Activated CD8-positive, alpha-beta memory T cell treated with anti-CD3 and anti-CD28 coated beads, Interleukin-2, amount 50 U/mL, for 48 hours (primary cell): ENCODE measurements at regions not wholly inside any gene's neighbourhood (a gene's known extent, or its start where the extent isn't known, plus 50 kb on each side); places are given as distances from the start of the nearest gene placed in this dataset.

Experiments
- DNase-seq: peaks from one replicate; pipeline ENCODE4 v3.0.0-alpha.2; 2020

DNA sequence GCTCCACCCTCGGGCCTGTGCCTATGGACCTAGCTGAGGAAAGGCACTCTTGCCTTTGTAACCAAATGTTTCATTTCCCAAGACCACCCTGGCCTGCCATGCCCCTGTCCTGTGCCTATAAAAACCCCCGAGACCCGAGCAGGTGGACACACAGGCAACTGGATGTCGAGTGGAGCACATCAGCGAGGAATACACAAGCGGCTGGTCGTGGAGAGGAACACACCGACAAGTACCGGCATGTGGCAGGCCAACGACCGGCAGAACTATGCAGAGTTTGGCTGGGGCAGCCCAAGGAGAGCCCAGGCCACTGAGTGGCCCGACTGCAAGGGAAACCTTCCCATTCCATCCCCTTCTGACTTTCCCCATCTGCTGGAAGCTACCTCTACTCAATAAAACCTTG lies 1963.8 kb upstream of the CELF4 start:
- DNase-seq = no peak

DNA sequence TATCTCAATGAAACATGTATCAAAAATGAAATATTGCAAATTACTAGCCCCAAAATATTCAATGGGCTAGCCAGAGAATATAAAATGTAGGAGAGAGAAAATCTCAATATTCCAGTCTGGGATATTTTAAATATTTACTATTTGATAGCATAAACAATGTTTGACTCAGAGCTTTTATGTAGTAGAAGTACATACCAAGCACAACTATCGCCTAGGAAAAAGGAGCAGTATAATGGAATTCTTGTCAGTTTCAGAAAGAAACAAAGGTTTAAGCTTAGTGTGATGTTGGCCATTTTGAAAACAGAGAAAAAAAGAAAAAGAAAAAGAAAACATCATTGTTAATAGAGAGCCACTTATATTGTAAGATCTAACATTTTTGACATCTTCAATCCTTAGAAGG lies 1961.9 kb upstream of the CELF4 start:
- no peak for DNase-seq

- DNase-seq = no peak
Measured at GRCh38 chr18:39524370-39524769, 1958.8 kb upstream of the CELF4 start.

GRCh38 chr18:39523281-39523680 lies 1957.7 kb upstream of the CELF4 start:
- DNase-seq = no peak

- DNase-seq = no peak
Measured at GRCh38 chr18:39521164-39521563, 1955.6 kb upstream of the CELF4 start.

- DNase-seq = no peak
Measured at GRCh38 chr18:39519741-39520140, 1954.1 kb upstream of the CELF4 start.

DNA sequence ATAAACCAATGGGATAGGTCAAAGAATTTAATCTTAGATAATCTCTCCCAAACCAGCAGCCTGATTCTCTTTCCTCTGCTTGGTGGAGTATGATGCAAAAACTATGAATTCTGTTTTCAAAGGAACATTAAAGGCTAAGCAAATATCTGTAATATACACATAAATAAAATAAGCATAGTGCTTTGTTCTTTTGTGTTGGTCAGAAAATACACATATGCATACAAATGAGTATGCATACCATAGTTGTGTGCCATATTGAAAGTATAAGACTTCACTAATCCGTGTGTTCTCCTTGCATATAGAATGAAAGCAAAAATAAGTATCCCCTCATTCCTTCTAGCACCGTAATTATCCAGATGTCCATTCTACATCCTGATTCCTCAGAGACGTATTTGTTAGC lies 1949.7 kb upstream of the CELF4 start:
- DNase-seq = no peak

GRCh38 chr18:39513186-39513585 lies 1947.6 kb upstream of the CELF4 start:
- no peak for DNase-seq

DNA sequence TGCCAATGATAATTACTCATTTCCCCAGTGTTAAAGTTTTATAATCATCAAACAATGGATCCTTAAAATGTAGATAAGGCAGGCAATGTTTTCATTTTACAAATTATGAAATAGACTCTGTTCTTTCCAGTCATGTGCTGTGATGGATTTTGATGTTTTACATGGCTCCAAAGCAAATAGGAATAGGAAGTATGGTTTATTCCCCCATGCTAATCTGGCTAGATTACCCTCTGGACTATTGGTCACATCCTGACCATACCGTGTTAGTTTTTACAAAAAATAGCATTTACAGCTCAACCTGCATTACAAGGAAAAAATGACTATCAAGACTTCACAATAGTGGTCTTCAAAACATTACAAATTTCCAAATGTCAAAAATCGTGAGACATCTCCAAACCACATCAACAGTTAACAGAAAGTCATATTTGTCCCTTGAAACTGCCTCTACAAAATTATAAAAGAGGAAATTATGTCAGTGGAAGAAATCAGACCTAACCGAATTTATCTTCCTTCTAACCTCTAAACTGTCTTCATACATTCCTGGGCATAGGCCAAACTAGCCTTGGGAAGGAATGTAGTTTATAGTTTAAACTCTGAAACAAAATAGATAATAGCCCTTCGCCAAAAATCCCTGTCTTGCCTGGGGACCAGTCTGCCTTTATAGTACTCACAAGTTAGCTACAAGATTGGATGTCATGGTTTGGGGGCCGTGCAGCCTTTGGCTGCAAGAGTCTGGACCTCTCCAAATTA lies 1941.2 kb upstream of the CELF4 start:
- DNase-seq = no peak

DNA sequence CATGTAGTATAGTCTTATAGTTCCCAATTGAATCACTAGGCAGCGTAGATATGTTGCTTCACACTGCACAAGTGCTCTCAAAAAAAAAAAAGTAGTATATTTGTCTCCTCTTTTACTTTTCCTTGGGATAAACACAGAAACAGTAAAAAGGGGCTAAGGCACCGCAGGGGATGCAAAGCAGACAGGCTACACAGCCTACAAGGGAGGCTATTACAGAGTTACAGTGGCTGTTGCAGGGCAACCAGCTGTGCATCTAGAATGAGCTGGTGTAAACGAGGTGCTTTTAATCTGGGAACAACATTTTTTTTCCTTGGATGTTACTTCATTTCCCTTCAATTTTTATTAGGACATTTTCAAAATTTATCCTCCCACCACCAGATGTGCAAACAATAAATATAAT lies 1934.7 kb upstream of the CELF4 start:
- DNase-seq = no peak

- no peak for DNase-seq
Measured at GRCh38 chr18:39497821-39498220, 1932.2 kb upstream of the CELF4 start.

- DNase-seq = no peak
Measured at GRCh38 chr18:39496986-39497385, 1931.4 kb upstream of the CELF4 start.

- no peak for DNase-seq
Measured at GRCh38 chr18:39494211-39494896, 1928.8 kb upstream of the CELF4 start.

GRCh38 chr18:39491408-39491807 lies 1925.8 kb upstream of the CELF4 start:
- DNase-seq = no peak

GRCh38 chr18:39489431-39489830 lies 1923.8 kb upstream of the CELF4 start:
- no peak for DNase-seq

DNA sequence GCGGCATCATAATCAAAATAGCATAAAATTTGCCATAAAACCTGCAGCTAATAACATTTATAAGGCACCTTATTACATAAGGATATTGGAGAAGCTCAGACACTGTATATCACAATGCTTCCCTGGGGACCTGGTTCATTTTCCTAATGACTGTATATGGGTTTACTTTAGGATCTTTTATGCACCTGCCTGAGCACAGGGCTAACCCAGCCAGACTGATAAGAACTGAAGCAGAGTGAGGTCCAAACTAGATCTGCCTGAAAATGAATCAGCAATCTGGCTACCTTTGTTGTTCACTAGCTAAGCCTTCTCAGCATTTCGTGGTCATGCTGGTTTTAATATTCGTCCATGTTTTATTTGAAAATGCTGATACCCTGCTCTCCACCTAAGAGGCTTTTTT lies 1922.3 kb upstream of the CELF4 start:
- DNase-seq = no peak

DNA sequence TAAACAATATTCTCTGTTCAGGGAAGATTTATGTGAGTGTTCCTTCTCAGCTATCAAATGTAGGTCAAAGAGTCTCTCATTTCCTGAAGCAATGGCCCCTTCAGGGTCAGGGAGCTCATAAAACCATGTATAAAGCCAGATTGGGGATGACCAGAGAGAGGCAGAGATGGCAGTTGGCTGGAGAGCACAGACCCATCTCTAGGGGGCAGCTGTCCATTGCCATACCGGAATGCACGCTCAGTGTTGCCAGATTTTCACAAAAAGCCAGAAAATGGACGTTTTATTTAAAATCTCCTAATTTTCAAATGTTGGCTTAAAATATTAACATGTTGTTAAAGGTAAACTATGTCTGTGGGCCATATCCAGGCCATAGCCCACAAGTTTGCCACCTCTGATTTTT lies 1920.7 kb upstream of the CELF4 start:
- DNase-seq = no peak

DNA sequence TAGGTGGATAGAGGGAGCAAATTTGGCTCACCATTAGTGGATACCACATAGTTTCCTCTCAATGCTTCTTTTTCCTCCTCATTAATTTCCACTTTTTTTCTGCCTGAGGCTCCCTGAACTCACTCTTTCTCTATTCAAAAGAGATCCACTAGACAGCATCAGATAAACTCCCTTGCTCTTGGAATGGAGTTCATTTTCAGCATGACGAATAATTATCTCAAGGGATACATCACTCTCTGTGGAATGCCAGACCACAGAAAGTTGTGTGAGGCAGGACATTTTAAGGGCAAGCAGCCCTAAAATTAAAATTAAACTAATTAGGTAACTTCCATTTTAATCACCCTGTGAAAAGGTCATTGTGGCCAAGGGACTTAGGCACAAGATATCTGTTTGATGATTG lies 1920.1 kb upstream of the CELF4 start:
- no peak for DNase-seq

GRCh38 chr18:39481281-39481680 lies 1915.7 kb upstream of the CELF4 start:
- DNase-seq = no peak

GRCh38 chr18:39480494-39481195 lies 1915.0 kb upstream of the CELF4 start:
- DNase-seq = no peak

GRCh38 chr18:39464006-39464405 lies 1898.4 kb upstream of the CELF4 start:
- DNase-seq = no peak

GRCh38 chr18:39462436-39462835 lies 1896.8 kb upstream of the CELF4 start:
- DNase-seq = no peak

- DNase-seq = no peak
Measured at GRCh38 chr18:39460136-39460535, 1894.5 kb upstream of the CELF4 start.

DNA sequence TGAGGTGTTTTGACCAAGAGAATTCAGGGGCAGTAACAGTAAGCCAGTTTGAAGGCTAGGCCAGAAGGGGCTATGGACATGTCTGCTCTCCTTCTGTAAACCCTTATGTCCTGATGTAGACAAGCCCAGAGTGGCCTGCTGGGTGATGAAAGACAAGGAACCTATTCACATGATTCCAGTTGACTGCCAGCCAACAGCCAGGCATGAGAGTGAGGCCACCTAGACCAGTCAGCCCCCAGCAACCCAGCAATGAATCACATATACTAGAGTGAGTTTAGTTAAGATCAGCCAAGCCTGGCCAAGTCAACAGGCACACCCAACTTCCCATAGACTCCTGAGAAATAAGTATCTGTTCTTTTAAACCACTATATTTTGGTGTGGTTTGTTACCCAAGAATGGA lies 1889.7 kb upstream of the CELF4 start:
- DNase-seq = no peak
